HG03571 (cell line): ENCODE measurements at regions not wholly inside any gene's neighbourhood (a gene's known extent, or its start where the extent isn't known, plus 50 kb on each side); places are given as distances from the start of the nearest gene placed in this dataset.

Experiments used
- ATAC-seq: cut with Tn5 transposase; IDR thresholded peaks from one replicate; pipeline ENCODE4 v1.9.1; 2021; ENCODE audit not compliant: unreplicated experiment

DNA sequence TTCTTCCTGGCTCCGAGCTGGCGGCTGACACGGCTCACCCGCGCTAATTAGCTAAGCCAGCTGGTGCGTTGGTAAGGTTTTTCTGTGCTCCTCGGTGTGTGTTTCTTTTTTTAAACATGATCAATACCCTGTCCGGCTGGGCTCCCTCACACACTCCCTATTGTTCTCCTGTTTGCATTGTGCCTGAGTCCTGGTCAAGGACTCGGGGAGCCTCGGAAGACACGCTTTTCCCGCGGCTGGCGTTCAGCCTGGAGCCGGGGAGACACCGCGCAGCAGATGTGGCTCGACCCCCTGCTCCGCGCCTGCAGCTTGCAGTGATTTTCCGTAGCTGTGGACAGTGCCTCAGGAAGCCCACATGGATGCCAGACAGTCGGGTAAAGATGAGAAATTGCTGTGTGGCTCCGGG, 454.9 kb upstream of the CADM1 start:
- ATAC-seq, result no peak

DNA sequence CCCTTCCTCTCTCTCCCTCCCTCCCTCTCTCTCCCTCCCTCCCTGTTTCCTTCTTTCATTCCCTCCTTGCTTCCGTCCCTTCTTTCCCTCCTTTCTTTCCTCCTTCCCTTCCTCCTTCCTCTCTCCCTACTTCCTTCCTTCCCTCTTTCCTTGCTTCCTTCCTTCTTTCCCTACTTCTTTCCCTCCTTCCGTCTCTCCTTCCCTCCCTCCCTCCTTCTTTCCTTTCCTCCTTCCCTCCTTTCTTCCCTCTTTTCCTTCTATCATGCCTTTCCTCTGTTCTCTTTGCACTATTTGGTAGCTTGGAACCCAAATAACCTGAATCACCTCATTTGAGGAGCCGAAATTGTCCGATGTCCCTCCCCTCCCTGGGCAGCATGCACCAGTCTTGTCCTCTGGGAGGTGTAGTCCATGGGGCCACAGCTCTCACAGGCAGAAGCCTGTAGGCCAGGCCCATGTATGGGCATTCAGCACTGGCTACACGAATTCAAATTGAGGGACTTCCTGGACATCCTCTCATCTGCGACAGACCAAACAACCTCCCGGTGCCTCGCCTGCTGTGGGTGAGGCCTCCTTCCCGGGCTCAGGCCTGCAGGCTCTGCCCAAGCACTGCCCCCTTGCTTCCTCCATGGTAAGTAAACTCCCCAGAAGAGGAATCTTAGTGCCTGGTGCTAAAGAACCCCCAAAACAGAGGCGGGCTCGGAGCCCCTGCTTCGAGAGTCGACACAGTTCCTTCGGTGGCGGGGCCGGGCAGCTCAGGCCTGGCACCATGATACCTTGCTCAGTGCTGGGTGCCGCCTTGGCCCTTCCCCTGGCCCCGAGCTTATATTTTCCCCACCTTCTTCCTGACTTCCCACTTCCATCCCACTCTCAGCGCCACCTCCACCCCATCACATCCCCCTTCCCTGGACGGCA, 454.1 kb upstream of the CADM1 start:
- no peak for ATAC-seq

DNA sequence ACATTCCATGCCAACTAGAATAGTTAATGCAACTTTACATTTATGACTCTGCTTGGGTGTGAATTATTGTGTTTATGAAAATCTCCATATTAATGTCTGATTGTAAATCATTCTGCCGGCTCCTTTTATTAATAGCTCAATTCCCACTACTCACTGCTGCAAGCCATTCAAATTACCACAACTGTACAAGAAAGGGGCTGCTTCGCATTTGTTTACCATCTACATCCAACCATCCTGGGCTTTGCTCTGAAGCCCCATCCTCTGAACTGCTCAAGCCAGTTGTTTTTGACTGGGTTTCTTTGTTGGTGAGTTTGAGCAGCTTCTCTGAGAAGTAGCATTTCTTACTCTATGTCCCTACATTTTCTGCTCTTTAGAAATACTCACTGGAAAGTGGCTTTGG, 451.6 kb upstream of the CADM1 start:
- no peak for ATAC-seq

DNA sequence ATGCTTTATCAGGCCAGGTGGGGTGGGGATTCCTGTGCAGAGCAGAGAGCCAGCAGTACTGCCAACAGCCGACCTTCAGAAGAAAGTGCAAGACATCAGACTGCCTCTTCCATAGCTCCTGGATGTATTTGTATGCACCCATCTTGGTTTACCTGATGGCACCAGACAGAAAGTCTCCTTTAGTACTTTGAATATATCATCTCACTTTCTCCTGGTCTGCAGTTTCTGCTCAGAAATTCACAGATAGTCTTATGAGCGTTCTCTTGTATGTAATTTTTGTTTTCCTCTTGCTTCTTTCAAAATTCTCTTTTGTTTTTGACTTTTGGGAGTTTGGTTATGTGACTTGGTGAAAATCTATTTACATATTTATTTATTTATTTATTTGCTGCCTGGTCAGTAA, 446.4 kb upstream of the CADM1 start:
- no peak for ATAC-seq

DNA sequence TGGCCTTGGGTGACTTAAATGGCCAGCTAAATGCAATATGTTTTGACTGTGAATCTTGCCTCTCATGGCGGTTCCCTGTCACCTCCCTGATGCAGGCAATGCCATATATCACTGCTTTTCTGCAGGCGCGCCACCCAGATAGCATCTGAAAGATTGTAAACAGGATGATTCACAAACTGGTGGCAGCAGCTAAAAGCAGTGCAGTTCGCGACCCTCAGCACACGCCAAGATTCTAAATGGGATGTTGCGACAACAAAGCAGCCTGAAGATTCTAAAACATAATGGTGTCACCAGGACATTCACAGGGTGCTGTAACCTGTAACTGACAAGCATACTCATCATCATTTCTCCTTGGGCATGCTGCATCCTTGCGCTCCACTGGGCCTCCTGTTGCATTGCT, 440.4 kb upstream of the CADM1 start:
- no peak for ATAC-seq

DNA sequence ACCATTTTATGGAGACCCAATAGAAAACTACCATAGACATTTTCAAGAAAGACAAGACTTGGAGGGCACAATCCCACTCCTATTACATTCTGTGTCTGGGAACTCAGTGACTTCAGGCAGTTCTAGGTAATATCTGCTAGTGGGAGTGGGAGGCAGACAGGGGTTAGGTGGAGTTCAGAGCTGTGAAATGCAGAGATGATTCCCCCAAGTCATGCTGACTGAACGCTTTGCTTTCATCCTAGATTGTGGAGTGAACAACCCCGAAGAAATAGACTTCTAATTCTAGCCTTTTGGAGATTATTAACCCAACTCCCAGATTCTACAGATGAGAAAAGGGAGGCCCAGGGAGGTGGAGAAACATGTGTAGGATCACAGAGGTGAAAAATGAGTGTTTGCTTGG, 437.8 kb upstream of the CADM1 start:
- ATAC-seq, result no peak

DNA sequence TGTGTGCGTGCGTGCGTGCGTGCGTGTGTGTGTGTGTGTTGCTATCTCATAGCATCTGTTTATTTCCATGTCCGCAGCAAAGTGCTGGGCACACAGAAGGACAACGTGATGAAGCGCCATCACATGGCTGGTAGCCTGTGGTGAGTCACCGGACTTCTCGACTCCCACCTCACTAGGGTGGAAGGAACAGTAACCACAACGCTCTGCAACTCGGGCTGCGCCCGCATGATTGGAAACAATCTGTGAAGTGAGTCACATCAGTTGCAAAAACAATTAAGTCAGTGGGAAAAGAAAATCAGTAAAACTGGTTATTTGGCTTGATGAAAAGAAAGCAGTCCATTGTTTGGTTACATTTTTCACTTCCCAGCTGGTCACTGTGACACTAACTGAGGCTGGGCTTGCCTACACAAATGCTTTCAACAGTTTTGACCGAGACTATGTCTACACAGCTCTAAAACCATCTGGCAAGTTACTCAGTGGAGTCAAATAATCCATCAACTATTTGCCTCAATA, 437.3 kb upstream of the CADM1 start:
- no peak for ATAC-seq

DNA sequence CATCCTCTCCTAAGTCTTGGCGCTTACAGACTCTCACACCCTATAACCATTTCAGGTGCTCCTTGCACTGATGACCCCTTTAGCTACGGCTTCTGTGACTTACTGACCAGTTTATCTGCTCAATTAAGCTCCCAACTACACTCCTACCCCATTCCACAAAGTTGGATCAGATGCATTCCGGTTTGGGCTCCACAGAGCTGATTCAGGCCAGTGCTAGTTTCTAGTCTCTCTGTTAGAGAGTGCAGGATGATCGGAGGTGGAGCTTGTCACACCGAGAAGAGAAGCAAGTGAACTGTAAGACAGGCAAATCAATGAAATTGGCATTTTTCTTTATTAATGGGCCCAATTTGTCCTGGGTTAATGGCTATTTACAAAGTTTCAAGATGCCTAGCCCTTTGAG, 436.8 kb upstream of the CADM1 start:
- ATAC-seq, result no peak

DNA sequence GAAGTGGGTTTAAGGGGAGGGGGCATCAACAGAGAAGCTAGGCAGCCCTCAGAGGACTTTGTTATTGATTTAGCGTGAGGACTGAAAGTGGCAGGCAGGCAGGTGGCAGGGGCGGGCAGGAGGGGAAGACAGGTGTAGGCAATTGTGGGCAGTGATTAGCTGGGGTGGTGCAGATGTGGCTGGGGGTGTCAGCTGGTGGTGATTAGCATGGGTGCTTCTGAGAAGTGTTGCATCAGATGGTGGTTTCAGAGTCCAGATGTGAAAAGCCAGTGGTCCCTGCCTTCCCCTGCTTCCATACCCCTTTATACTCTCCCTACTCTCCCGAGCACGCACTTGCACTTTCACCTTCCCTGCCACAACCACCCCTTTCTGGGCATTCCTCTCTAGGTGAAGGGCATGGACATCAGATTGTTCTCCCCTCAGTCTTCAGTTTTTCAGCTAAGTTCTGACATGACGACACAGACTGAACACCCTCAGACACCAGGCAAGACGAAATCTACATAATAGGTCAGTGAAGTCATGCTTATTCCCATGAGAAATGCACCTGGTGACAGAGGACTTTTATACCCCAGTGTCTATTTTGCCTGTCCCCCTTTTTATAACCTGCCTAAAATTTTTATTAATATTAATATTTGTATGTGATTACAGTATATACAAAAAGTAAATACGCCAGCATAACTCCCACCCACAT, 435.7 kb upstream of the CADM1 start:
- no peak for ATAC-seq

DNA sequence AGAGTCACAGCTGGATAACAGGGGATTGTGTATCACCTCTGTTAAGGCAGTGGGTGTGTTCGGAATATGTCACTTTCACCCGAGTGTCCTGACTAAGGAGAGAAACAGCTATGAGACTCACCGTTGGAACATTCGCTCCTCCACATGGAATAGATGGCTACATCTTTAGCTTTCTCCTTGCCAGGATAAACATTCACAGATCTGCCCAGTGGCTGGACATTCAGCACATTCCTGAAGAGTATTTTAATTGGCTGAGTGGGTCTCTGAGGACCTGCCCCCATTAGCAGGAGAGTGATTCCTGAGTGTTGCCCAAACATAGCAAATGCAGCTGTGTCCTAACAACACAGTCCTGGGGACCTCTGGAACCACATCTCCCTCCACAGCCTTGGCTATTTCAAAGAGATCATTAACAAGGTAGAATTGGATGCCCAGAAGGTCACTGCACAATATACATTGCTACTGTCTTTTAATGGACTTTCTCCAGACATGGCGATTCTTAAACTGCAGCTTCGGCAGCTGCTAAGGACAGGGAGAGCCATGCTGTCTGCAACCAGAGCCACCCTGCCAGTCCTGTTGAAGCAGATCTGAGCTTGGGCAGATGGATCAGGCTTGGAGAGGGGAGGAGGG, 435.0 kb upstream of the CADM1 start:
- no peak for ATAC-seq

DNA sequence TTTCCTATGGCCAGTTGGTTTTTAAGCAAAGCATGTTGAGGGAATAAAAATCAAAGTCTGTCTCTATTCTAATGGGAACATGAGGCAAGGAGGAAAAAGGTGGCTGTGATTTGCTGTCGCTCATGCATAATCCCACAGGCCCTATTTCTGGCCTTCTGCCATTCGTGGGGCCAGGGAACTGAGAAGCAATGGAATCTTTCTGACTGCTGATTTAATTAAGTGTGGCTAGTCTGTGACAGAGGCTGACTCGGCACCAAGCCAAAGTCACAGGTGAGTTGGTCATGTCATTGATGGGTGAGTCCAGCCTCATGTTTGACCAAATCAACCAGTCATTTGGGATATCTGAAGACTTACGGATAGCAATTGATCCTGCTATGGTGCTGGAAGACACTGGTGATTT, 429.3 kb upstream of the CADM1 start:
- ATAC-seq, result no peak

DNA sequence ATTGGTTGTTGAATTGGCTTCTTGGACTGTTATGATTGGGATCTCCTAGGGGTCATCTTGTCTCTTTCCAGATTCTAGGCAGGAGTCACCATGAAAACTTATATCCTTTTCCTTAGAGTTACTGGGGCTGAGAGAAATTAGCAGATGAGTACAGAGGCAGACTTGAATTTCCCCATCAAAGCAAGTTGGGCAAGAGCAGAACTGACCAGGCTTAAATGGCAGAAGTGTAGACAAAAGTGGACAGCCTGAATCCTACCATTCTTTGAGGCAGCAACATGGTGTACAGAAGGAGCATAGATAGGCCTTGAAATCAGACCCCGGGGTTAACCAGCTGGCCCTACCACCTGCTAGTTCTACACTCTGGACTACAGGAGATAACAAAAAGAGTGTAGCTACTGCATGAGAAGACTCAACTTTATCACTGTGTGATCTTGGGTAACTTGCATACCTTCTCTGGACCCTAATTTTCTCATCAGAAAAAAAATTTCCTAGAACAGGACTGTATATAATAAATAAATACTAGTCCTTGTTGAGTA, 427.4 kb upstream of the CADM1 start:
- no peak for ATAC-seq

DNA sequence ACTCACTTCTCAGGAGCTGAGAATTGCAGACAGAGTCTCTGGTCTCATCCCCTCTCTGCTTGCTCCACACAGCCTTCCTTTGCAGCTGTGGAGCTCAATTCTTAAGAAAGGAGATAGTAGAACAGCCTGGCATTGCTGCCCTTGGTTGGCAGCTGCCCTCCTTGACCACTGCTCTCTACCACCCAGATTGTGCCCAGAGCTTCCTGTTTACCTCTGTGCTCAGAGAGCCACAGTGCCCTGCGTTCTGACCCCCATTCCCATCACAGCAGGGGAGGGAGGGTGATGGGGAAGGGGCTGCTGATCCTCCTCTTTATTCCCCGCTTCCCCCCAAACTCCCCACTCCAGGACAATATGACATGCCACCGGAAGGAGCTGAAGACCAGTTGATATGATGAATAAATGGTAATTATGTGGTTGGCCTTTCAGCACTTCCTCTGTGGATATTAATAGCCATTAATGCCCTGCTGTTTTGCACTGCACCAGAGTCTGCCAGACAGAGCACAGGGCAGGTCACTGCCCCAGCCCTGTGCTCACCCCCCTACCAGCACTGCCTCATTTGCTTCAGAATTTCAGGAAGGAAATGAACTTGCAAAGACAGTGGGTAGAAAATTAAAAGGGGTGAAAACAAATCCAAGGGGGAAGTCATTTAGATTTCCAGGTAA, 426.8 kb upstream of the CADM1 start:
- ATAC-seq, result peak; percentile 44

DNA sequence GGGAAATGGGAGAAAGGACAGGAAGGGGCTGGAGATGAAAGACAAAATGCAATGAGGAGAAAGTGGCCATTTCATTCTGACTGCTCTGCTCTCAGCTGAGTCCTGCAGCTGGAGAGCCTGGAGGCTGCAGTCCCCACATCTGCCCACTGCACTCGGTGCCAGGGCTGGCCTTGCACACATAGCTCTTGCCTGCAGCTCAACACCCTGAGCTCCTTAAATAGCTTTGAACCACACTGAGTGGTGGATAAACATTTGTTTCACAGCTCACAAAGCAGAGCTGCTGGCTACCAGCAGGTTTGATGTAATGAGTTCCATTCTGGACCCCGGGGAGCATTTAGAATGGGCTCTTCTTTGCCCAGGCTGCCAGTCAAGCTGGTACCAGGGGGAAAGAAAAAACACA, 426.1 kb upstream of the CADM1 start:
- ATAC-seq, result no peak

DNA sequence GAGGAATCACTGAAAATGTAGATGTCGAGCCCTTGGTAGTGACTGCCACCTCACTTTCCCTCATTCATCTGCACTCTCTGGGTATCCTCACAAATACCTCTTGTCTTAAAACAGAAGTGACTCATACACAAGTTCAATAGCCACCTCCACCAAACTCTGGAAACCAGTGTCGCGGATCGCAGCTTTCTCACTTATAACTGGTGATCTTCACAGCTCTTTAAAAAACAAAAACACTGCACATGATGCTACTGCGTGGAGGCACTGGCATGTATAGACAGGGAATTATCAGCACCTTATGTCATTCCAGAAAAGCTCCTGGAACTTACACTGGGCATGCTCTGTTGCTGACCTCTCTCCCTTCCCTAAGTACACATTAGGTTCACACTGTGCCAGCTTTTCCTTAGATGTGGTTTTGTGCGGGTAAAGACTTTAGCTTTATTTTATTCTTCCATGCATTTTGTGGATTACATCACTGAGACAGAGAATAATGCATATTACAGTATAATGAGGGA, 425.5 kb upstream of the CADM1 start:
- ATAC-seq, result no peak

DNA sequence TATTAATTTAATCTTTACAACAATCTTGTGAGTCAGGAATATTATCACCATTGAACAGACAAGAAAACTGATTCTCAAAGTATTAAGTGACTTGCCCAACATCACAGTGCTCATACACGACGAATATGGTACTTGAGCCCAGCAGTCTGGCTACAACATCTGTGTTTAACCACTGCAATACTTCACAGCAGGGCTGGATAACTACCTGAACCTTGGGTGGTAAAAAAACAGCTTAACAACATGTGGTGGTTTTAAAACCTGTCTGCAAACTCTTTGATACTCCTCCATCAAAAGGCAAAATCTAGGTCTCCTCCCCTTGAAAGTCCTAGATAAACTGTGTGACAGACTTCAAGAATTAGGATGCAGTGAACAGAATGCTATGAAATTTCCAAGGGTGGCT, 424.6 kb upstream of the CADM1 start:
- ATAC-seq, result no peak

DNA sequence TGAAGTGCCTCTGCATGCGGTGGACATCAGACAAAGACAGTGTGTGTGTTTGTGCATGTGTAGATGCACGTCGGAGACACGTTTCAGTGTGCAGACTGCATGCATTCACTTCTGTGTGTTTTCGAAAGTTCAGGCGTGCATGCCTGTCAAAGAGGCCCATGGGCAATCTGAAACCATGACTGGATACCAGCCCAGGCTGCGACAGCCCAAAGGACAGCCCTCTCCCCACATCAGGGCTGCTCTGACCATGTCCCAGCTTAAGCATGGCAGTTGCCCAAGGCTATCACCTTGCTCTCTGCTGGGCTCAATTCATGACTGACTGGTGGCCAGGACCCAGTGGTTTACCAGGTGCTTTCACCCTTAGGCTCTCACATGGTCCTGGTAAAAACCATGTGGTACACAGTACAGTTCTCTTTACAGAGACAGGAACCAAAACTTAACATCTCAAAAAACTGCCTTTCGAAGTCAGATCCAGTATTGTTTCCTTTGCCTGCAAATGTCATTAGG, 423.7 kb upstream of the CADM1 start:
- peak; percentile 34 for ATAC-seq

DNA sequence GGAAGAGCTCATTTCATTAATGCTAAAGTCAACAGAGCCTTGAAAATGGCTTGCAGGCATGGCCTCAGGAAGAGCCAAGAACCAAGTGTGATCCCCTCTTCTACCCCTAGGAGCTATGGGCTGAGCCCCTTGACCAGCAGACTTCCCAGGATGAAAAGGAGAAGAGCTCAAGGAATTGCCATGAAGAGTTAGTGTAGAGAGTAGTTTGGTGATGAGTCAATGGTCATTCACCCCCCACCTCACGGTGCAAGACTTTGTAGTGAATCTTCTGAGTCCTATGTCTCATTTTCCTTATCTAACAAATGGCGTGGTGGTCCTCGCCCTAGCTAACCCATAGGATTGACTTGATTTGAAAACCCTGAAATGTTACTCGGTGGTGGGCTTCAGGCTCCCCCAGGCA, 422.4 kb upstream of the CADM1 start:
- ATAC-seq, result no peak

DNA sequence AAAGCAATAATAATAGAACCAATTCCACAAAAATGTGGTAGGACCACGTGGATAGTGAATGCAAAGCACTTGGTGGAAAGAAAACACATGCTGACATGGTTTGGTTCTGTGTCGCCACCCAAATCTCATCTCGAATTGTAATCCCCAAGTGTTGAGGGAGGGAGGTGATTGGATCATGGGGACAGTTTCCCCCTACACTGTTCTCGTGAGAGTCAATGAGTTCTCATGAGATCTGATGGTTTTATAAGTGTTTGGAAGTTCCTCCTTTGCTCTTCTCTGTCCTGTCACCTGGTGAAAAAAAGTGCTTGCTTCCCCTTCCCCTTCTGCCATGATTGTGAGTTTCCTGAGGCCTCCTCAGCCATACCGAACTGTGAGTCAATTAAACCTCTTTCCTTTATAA, 421.9 kb upstream of the CADM1 start:
- ATAC-seq, result no peak

DNA sequence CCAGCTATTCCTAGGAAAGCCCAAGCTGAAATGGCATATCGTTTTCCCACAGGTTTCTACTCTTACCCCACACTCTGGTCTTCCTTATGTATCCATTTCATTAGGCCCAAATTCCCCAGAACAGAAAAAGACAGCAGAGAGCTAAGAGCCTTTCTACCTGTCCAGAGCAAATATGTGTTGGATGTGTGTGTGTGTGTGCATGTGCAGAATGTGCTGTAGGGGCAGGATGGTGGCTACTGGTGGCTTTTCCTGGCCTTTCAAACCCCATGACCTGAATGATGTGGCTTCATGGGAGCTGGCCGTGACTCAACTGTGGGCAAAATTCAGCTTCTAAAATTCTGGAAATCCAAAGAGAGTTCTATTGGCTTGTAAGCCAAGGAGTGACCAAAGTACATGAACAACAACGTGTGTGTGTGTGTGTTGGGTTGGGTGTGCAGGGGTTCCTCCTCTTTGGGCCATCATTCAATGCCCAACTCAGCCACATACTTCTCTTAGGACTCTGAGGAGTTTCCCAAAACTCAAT, 421.4 kb upstream of the CADM1 start:
- ATAC-seq, result no peak
